Ovary (tissue), 3 donors: ENCODE measurements at regions not wholly inside any gene's neighbourhood (a gene's known extent, or its start where the extent isn't known, plus 50 kb on each side); places are given as distances from the start of the nearest gene placed in this dataset.

Experiments
- POLR2A ChIP-seq: fragments of 450-650 bp; IDR thresholded peaks from one replicate; pipeline ENCODE4 v1.6.1; 2017; ENCODE audit warnings: antibody characterized with exemption, mild to moderate bottlenecking, moderate library complexity
- TF ChIP-seq, protein P1 (sequence below), 3 donors: fragments of 450-650 bp in 2 of 3; fragments of 200-600 bp in 1 of 3; IDR thresholded peaks; one replicate each; pipeline versions ENCODE4 v1.5.1 to v1.8.0; 2016 to 2022; ENCODE audit warnings: antibody characterized with exemption in 3 of 3, mild to moderate bottlenecking in 1 of 3
- donor health status: DM: no; HTN: no; CAD: no.

- TF ChIP-seq, protein P1, sequence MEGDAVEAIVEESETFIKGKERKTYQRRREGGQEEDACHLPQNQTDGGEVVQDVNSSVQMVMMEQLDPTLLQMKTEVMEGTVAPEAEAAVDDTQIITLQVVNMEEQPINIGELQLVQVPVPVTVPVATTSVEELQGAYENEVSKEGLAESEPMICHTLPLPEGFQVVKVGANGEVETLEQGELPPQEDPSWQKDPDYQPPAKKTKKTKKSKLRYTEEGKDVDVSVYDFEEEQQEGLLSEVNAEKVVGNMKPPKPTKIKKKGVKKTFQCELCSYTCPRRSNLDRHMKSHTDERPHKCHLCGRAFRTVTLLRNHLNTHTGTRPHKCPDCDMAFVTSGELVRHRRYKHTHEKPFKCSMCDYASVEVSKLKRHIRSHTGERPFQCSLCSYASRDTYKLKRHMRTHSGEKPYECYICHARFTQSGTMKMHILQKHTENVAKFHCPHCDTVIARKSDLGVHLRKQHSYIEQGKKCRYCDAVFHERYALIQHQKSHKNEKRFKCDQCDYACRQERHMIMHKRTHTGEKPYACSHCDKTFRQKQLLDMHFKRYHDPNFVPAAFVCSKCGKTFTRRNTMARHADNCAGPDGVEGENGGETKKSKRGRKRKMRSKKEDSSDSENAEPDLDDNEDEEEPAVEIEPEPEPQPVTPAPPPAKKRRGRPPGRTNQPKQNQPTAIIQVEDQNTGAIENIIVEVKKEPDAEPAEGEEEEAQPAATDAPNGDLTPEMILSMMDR (IDR thresholded peaks at IDR 0.05) = no peak
- TF ChIP-seq POLR2A = no peak
Measured at GRCh38 chr12:92032101-92032500, 113.5 kb downstream of the BTG1 start.
